WTC11 (cell line): ENCODE measurements at regions not wholly inside any gene's neighbourhood (a gene's known extent, or its start where the extent isn't known, plus 50 kb on each side); places are given as distances from the start of the nearest gene placed in this dataset.

Source experiments
- ATAC-seq: fragments of 200-7000 bp; cut with Tn5 transposase; 2 replicates; pipeline ENCODE4 v1.10.0; 2021; ENCODE audit warnings: mild to moderate bottlenecking, moderate library complexity
- CTCF ChIA-PET: fragments of 300-600 bp; sonication (Branson Sonifier 250); formaldehyde crosslinking; loops from one replicate; lab custom pipeline; 2021; ENCODE audit warnings: antibody characterized with exemption; lab: Charles Lee
- POLR2A ChIA-PET: fragments of 350-600 bp; sonication (Branson Sonifier 250); formaldehyde crosslinking; loops from one replicate; lab custom pipeline; 2021; ENCODE audit warnings: antibody characterized with exemption; lab: Charles Lee
- DNase-seq: peaks from one replicate; pipeline ENCODE4 v3.0.0; 2021; ENCODE audit warnings: low spot score
- H3K27ac Mint-ChIP-seq: 2 replicates; pipeline ENCODE4 v1.8.0; 2021; ENCODE audit warnings: mixed read lengths
- H3K27me3 Mint-ChIP-seq: 2 replicates; pipeline ENCODE4 v1.8.0; 2021; ENCODE audit warnings: low read depth, mild to moderate bottlenecking, moderate library complexity, mixed read lengths
- H3K36me3 Mint-ChIP-seq: 2 replicates; pipeline ENCODE4 v1.8.0; 2021; ENCODE audit warnings: mixed read lengths
- H3K4me1 Mint-ChIP-seq: 2 replicates; pipeline ENCODE4 v1.8.0; 2022; ENCODE audit warnings: mixed read lengths
- H3K4me3 Mint-ChIP-seq: 2 replicates; pipeline ENCODE4 v1.8.0; 2021; ENCODE audit warnings: mild to moderate bottlenecking, moderate library complexity, mixed read lengths
- H3K9me3 Mint-ChIP-seq: 2 replicates; pipeline ENCODE4 v1.8.0; 2021; ENCODE audit warnings: mixed read lengths
- ATF1 ChIP-seq: sonication (generic); formaldehyde crosslinking; IDR thresholded peaks from 2 replicates; pipeline ENCODE4 v1.8.1; 2023; ENCODE audit warnings: mild to moderate bottlenecking, moderate library complexity, missing genetic modification reagents
- ATF6 ChIP-seq: sonication (generic); formaldehyde crosslinking; IDR thresholded peaks from 2 replicates; pipeline ENCODE4 v1.8.1; 2023; ENCODE audit warnings: mild to moderate bottlenecking, missing genetic modification reagents
- CREM ChIP-seq: sonication (generic); formaldehyde crosslinking; IDR thresholded peaks from 2 replicates; pipeline ENCODE4 v1.8.1; 2022; ENCODE audit warnings: mild to moderate bottlenecking, missing genetic modification reagents, moderate library complexity
- CTCF ChIP-seq: fragments of 200-600 bp; IDR thresholded peaks from 2 replicates; pipeline ENCODE4 v1.8.0; 2022; ENCODE audit warnings: antibody characterized with exemption
- E2F1 ChIP-seq: sonication (generic); formaldehyde crosslinking; IDR thresholded peaks from 2 replicates; pipeline ENCODE4 v1.8.0; 2022; ENCODE audit warnings: mild to moderate bottlenecking, missing genetic modification reagents
- E2F4 ChIP-seq: sonication (generic); formaldehyde crosslinking; IDR thresholded peaks from 2 replicates; pipeline ENCODE4 v1.8.1; 2022; ENCODE audit warnings: low read depth, mild to moderate bottlenecking, moderate library complexity, missing genetic modification reagents, borderline replicate concordance
- ERG ChIP-seq: fragments of 250-450 bp; sonication (Bioruptor Pico); IDR thresholded peaks from 2 replicates; pipeline ENCODE4 v1.8.0; 2021; ENCODE audit warnings: mild to moderate bottlenecking
- GABPB1 ChIP-seq: sonication (generic); formaldehyde crosslinking; IDR thresholded peaks from 2 replicates; pipeline ENCODE4 v1.8.1; 2023; ENCODE audit warnings: mild to moderate bottlenecking, missing genetic modification reagents
- GTF2I ChIP-seq: fragments of 250-450 bp; sonication (Bioruptor Pico); conservative IDR thresholded peaks from 2 replicates; pipeline ENCODE4 v1.4.0; 2021; ENCODE audit warnings: mild to moderate bottlenecking
- HMGA2 ChIP-seq: fragments of 250-450 bp; sonication (Bioruptor Pico); IDR thresholded peaks from 2 replicates; pipeline ENCODE4 v1.4.0; 2021; ENCODE audit warnings: mild to moderate bottlenecking, moderate library complexity
- HMGXB4 ChIP-seq: sonication (generic); formaldehyde crosslinking; IDR thresholded peaks from 2 replicates; pipeline ENCODE4 v1.8.1; 2023; ENCODE audit warnings: mild to moderate bottlenecking, moderate library complexity, missing genetic modification reagents
- MLX ChIP-seq: sonication (generic); formaldehyde crosslinking; IDR thresholded peaks from 2 replicates; pipeline ENCODE4 v1.8.1; 2023; ENCODE audit warnings: mild to moderate bottlenecking, missing genetic modification reagents, moderate library complexity
- MYBL2 ChIP-seq: sonication (generic); formaldehyde crosslinking; IDR thresholded peaks from 2 replicates; pipeline ENCODE4 v1.8.1; 2023; ENCODE audit warnings: mild to moderate bottlenecking, moderate library complexity, missing genetic modification reagents
- NFE2L1 ChIP-seq: sonication (generic); formaldehyde crosslinking; IDR thresholded peaks from 2 replicates; pipeline ENCODE4 v1.8.1; 2023; ENCODE audit warnings: missing genetic modification reagents
- RELA ChIP-seq: sonication (generic); formaldehyde crosslinking; IDR thresholded peaks from 2 replicates; pipeline ENCODE4 v1.8.1; 2022; ENCODE audit warnings: missing genetic modification reagents, mild to moderate bottlenecking, borderline replicate concordance
- SMAD3 ChIP-seq: sonication (generic); formaldehyde crosslinking; IDR thresholded peaks from 2 replicates; pipeline ENCODE4 v1.8.0; 2022; ENCODE audit warnings: missing genetic modification reagents, mild to moderate bottlenecking, borderline replicate concordance
- SP1 ChIP-seq: sonication (generic); formaldehyde crosslinking; conservative IDR thresholded peaks from 2 replicates; pipeline ENCODE4 v1.8.1; 2022; ENCODE audit warnings: missing genetic modification reagents
- ZNF263 ChIP-seq: sonication (generic); formaldehyde crosslinking; IDR thresholded peaks from 2 replicates; pipeline ENCODE4 v1.8.1; 2022; ENCODE audit warnings: low read depth, mild to moderate bottlenecking, moderate library complexity, missing genetic modification reagents
- ZNF317 ChIP-seq: sonication (generic); formaldehyde crosslinking; IDR thresholded peaks from 2 replicates; pipeline ENCODE4 v1.8.1; 2023; ENCODE audit warnings: low read depth, mild to moderate bottlenecking, moderate library complexity, missing genetic modification reagents, borderline replicate concordance
- ZNF396 ChIP-seq: fragments of 250-450 bp; sonication (Bioruptor Pico); IDR thresholded peaks from 2 replicates; pipeline ENCODE4 v1.8.0; 2021; ENCODE audit warnings: mild to moderate bottlenecking, moderate library complexity, borderline replicate concordance
- ZNF532 ChIP-seq: fragments of 250-450 bp; sonication (Bioruptor Pico); IDR thresholded peaks from 2 replicates; pipeline ENCODE4 v1.9.0; 2021; ENCODE audit warnings: mild to moderate bottlenecking, borderline replicate concordance
- ZNF671 ChIP-seq: fragments of 250-450 bp; sonication (Bioruptor Pico); IDR thresholded peaks from 2 replicates; pipeline ENCODE4 v1.8.0; 2021; ENCODE audit warnings: mild to moderate bottlenecking

GRCh38 chr2:146776596-146776995, 1068.2 kb upstream of the ACVR2A start (continued):
- TF ChIP-seq HMGA2 (CRISPR knock-in tag): no peak
- TF ChIP-seq ATF1 (CRISPR knock-in tag): no peak
- TF ChIP-seq ZNF317 (CRISPR knock-in tag): no peak
- TF ChIP-seq NFE2L1 (CRISPR knock-in tag): no peak
- TF ChIP-seq HMGXB4 (CRISPR knock-in tag): no peak
- TF ChIP-seq MLX (CRISPR knock-in tag): no peak
- no peak for TF ChIP-seq E2F4 (CRISPR knock-in tag)
- no peak for TF ChIP-seq SMAD3 (CRISPR knock-in tag)
- TF ChIP-seq RELA (CRISPR knock-in tag): no peak
- no peak for TF ChIP-seq ZNF263 (CRISPR knock-in tag)
- TF ChIP-seq ERG (CRISPR knock-in tag): no peak
- no peak for TF ChIP-seq ZNF671 (CRISPR knock-in tag)

GRCh38 chr2:146771531-146771930, 1073.3 kb upstream of the ACVR2A start:
- ChIA-PET CTCF (no interaction called here), POLR2A (no interaction called here)
- Mint-ChIP-seq H3K27me3 (no peaks in the 10 kb centered on the region), H3K4me1 (peaks cover 3% of the 10 kb centered on the region), H3K27ac (no peak overlapping the region), H3K36me3 (no peaks in the 10 kb centered on the region), H3K9me3 (peaks cover 11% of the 10 kb centered on the region), H3K4me3 (no peak overlapping the region)
- ATAC-seq (no peak), DNase-seq (no peak)
- TF ChIP-seq ATF1 (CRISPR knock-in tag) (no peak), GTF2I (CRISPR knock-in tag) (no peak), SP1 (CRISPR knock-in tag) (no peak), ZNF396 (no peak), GABPB1 (CRISPR knock-in tag) (no peak), E2F1 (no peak), ZNF263 (CRISPR knock-in tag) (no peak), MYBL2 (CRISPR knock-in tag) (no peak), CTCF (no peak), ATF6 (CRISPR knock-in tag) (no peak), ZNF532 (CRISPR knock-in tag) (no peak), CREM (CRISPR knock-in tag) (no peak), RELA (CRISPR knock-in tag) (no peak)
